ENCODE measurements at regions not wholly inside any gene's neighbourhood (a gene's known extent, or its start where the extent isn't known, plus 50 kb on each side); places are given as distances from the start of the nearest gene placed in this dataset.

DNA sequence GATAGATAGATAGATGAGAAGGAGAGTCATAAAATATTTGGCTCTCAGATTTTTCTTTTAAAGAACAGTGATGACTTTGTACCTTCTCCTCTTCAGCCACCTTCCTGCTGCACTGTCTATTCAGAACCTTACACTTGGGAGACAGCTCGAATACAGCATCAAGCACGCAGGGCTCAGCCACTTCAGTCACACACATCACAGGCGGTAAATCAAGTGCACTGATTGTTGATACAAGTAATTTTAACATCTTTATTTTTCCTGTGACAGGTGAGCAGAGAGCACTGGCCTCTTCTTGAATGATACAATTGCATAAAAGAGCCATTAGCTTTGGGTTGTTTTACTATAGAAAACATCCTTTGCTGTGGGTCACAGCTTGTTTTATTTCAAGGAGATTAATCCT lies 1118.5 kb upstream of the EYS start:
- ChIA-PET CTCF (no interaction called here), POLR2A (no interaction called here)
- intact Hi-C loops (cut with micrococcal nuclease) = no loop called here
- H3K79me2 ChIP-seq (ENCODE audit: control insufficient read depth, insufficient read depth, low read length) = no peaks in the 10 kb centered on the region
- no peaks in the 10 kb centered on the region for H4K20me1 ChIP-seq (replicated peaks; ENCODE audit: control insufficient read depth, extremely low read depth, insufficient read depth, low read length)
- no peak overlapping the region for H3K27ac ChIP-seq (ENCODE audit: insufficient read depth, low read depth, low read length)
- no peak for DNase-seq (ENCODE audit: low read depth, low spot score)
- no peaks in the 10 kb centered on the region for H3K36me3 ChIP-seq (ENCODE audit: control insufficient read depth in 2 of 2, extremely low read depth in 1 of 2, insufficient read depth in 2 of 2, low read length in 2 of 2)
- H3K9me1 ChIP-seq (replicated peaks; ENCODE audit: control insufficient read depth, extremely low read depth, insufficient read depth, low read length) = no peaks in the 10 kb centered on the region
- no peak overlapping the region for H3K9ac ChIP-seq (replicated peaks; ENCODE audit: extremely low read depth, insufficient read depth, low read length)
- H3K4me1 ChIP-seq (ENCODE audit: control insufficient read depth, extremely low read depth, insufficient read depth, low read length) = no peaks in the 10 kb centered on the region
- no peaks in the 10 kb centered on the region for H3K27me3 ChIP-seq (ENCODE audit: control insufficient read depth in 2 of 2, insufficient read depth in 2 of 2, low read length in 2 of 2)
- dilution Hi-C loops (cut with MboI; ENCODE audit: extremely low pct_ligation_motif_present, low sequenced_read_pairs) = no loop called here
- no peak overlapping the region for H2AFZ ChIP-seq (ENCODE audit: low read depth, low read length)
- no peaks in the 10 kb centered on the region for H3K9me3 ChIP-seq (replicated peaks; ENCODE audit: control insufficient read depth, insufficient read depth, low read length)
- no peak for TF ChIP-seq FOS (IDR thresholded peaks at IDR 0.05; ENCODE audit: borderline replicate concordance, insufficient read depth, low read length)
- TF ChIP-seq, protein P1, sequence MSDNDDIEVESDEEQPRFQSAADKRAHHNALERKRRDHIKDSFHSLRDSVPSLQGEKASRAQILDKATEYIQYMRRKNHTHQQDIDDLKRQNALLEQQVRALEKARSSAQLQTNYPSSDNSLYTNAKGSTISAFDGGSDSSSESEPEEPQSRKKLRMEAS (IDR thresholded peaks at IDR 0.05; ENCODE audit: insufficient read depth, insufficient read length) = no peak
- TF ChIP-seq GATA2 (IDR thresholded peaks at IDR 0.05; ENCODE audit: insufficient read depth, insufficient read length, low read depth, low read length) = no peak
- TF ChIP-seq POLR2A (IDR thresholded peaks at IDR 0.05; ENCODE audit: low read depth, low read length) = no peak
- no peak for TF ChIP-seq MYC (IDR thresholded peaks at IDR 0.05; ENCODE audit: low read depth, low read length)
- no peak for TF ChIP-seq POLR2AphosphoS5 (IDR thresholded peaks at IDR 0.05; ENCODE audit: insufficient read depth, low read depth, low read length)
- no peak for TF ChIP-seq EZH2 (IDR thresholded peaks at IDR 0.05; ENCODE audit: borderline replicate concordance, low read depth, low read length, severe bottlenecking)
- TF ChIP-seq JUN (IDR thresholded peaks at IDR 0.05; ENCODE audit: borderline replicate concordance, insufficient read depth, insufficient read length, low read depth) = no peak
- TF ChIP-seq, protein P2, sequence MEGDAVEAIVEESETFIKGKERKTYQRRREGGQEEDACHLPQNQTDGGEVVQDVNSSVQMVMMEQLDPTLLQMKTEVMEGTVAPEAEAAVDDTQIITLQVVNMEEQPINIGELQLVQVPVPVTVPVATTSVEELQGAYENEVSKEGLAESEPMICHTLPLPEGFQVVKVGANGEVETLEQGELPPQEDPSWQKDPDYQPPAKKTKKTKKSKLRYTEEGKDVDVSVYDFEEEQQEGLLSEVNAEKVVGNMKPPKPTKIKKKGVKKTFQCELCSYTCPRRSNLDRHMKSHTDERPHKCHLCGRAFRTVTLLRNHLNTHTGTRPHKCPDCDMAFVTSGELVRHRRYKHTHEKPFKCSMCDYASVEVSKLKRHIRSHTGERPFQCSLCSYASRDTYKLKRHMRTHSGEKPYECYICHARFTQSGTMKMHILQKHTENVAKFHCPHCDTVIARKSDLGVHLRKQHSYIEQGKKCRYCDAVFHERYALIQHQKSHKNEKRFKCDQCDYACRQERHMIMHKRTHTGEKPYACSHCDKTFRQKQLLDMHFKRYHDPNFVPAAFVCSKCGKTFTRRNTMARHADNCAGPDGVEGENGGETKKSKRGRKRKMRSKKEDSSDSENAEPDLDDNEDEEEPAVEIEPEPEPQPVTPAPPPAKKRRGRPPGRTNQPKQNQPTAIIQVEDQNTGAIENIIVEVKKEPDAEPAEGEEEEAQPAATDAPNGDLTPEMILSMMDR (IDR thresholded peaks at IDR 0.05; ENCODE audit: extremely low read depth in 1 of 2, insufficient read depth in 1 of 2, low read depth in 1 of 2, low read length in 2 of 2) = no peak
- FAIRE-seq = no peak
- BruUV-seq (replicated peaks) = no TSS peak
- no peak overlapping the region for H3K4me2 ChIP-seq (ENCODE audit: insufficient read depth, low read length)
- H3K4me3 ChIP-seq (replicated peaks in 1 of 3; ENCODE audit: insufficient read depth in 1 of 3, low read depth in 1 of 3, low read length in 3 of 3) = no peak overlapping the region

Measured in endothelial cell of umbilical vein (primary cell).